ENCODE measurements at regions not wholly inside any gene's neighbourhood (a gene's known extent, or its start where the extent isn't known, plus 50 kb on each side); places are given as distances from the start of the nearest gene placed in this dataset.

DNA sequence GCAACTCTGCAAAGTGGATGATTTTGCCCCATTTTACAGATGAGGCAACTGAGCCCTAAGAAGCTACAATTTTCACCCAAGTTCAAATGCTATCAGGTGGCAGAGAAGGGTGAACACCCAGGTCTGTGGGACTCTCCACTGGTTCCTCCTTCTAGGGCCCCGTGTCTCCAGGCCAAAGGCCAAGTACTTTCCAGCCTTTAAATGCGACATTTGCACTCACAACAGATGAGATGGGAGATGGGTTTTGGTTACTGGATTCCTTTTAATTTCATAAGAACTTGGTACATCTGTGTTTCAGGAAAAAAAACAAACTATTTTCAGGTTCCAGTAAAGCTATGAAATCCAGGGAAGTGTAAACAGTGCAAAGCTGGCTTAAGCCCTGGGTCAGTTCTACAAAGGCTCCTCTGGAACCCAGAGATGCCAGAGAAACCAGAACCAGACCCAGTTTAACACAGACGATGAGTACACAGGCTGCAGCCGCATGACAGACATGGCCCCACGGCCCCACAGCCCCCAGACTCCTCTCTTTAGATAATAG, 361.7 kb downstream of the ANAPC1 start:
- H4K8ac ChIP-seq (ENCODE audit: extremely low read depth, insufficient read depth, low read length): no peak overlapping the region
- H3K79me1 ChIP-seq (ENCODE audit: low read depth, low read length): no peaks in the 10 kb centered on the region
- no peak overlapping the region for H3K4me3 ChIP-seq (ENCODE audit: extremely low read depth in 1 of 4, insufficient read depth in 2 of 4, low read depth in 3 of 4, low read length in 4 of 4)
- FAIRE-seq (no peak), DNase-seq (ENCODE audit: low read depth in 1 of 2, low spot score in 2 of 2) (no peak)
- H2BK5ac ChIP-seq (ENCODE audit: low read depth, low read length): no peak overlapping the region
- H4K20me1 ChIP-seq (replicated peaks in 1 of 2; ENCODE audit: control insufficient read depth in 1 of 2, insufficient read depth in 2 of 2, low read length in 2 of 2): no peaks in the 10 kb centered on the region
- no peak overlapping the region for H3K9ac ChIP-seq (replicated peaks in 1 of 4; ENCODE audit: extremely low read depth in 1 of 4, low read depth in 3 of 4, low read length in 3 of 4)
- H2BK120ac ChIP-seq (replicated peaks; ENCODE audit: low read depth, low read length): no peak overlapping the region
- no peak overlapping the region for H3K4me2 ChIP-seq (ENCODE audit: insufficient read depth in 1 of 2, low read depth in 2 of 2, low read length in 2 of 2)
- no peak overlapping the region for H2AK5ac ChIP-seq (ENCODE audit: low read depth, low read length)
- H2BK12ac ChIP-seq (ENCODE audit: low read depth, low read length): no peak overlapping the region
- no peak overlapping the region for H3K18ac ChIP-seq (ENCODE audit: extremely low read depth, low read length)
- no peak overlapping the region for H4K5ac ChIP-seq (ENCODE audit: insufficient read length, low read depth, low read length)
- H3K36me3 ChIP-seq (ENCODE audit: control insufficient read depth in 2 of 4, insufficient read depth in 4 of 4, low read length in 3 of 4): no peaks in the 10 kb centered on the region
- H3K9me3 ChIP-seq (ENCODE audit: insufficient read depth in 2 of 2, low read depth in 1 of 2, low read length in 1 of 2): no peaks in the 10 kb centered on the region
- no peak overlapping the region for H3K4ac ChIP-seq (replicated peaks; ENCODE audit: insufficient read length, low read depth, low read length)
- H3K23ac ChIP-seq (ENCODE audit: insufficient read length): no peak overlapping the region
- no peaks in the 10 kb centered on the region for H3K23me2 ChIP-seq (ENCODE audit: low read depth, low read length)
- no peak overlapping the region for H4K91ac ChIP-seq (replicated peaks; ENCODE audit: insufficient read length, low read length)
- no peak overlapping the region for H2BK20ac ChIP-seq (ENCODE audit: low read length)
- WGBS, 2 experiments (ENCODE audit: extremely low coverage in 1 of 2, insufficient coverage in 1 of 2, insufficient read length in 1 of 2, insufficient replicate concordance in 2 of 2, low coverage in 1 of 2, low lambda C conversion rate in 2 of 2, missing lambda C conversion rate in 1 of 2): 96% methylated on average over 5 of the region's 5 CpGs; no CpG with 5 or more reads in 1 of the 2 experiments
- H2BK15ac ChIP-seq (ENCODE audit: low read length): no peak overlapping the region
- POLR2A ChIA-PET (ENCODE audit: partially characterized antibody): no interaction called here
- H3K4me1 ChIP-seq (replicated peaks in 1 of 4; ENCODE audit: control insufficient read depth in 3 of 4, insufficient read depth in 4 of 4, low read length in 3 of 4): peaks cover 0 to 2% (median 1%) of the 10 kb centered on the region in 4 experiments; a peak in 2 of 7 replicates
- H3K56ac ChIP-seq (replicated peaks; ENCODE audit: insufficient read length, low read depth, low read length): no peak overlapping the region
- no peaks in the 10 kb centered on the region for H3K79me2 ChIP-seq (ENCODE audit: control insufficient read depth in 1 of 2, insufficient read depth in 2 of 2, low read length in 2 of 2)
- H3K27ac ChIP-seq (ENCODE audit: low read depth, low read length): no peak overlapping the region
- H3K14ac ChIP-seq (ENCODE audit: insufficient read length): no peak overlapping the region
- no peak overlapping the region for H2AFZ ChIP-seq (ENCODE audit: low read length)
- CTCF ChIA-PET (ENCODE audit: partially characterized antibody): interaction anchor here (0.6 kb wide), 1 partner anchor 404 kb away, joined by 3 read pairs; no protein-coding TSS in a partner anchor
- H3K27me3 ChIP-seq (replicated peaks in 1 of 4; ENCODE audit: control insufficient read depth in 3 of 4, extremely low read depth in 1 of 4, insufficient read depth in 3 of 4, low read length in 3 of 4): no peaks in the 10 kb centered on the region
- TF ChIP-seq BRCA1 (IDR thresholded peaks at IDR 0.05; ENCODE audit: low read depth, low read length): no peak
- TF ChIP-seq JUN (IDR thresholded peaks at IDR 0.05; ENCODE audit: low read depth, low read length): no peak
- TF ChIP-seq POU5F1 (IDR thresholded peaks at IDR 0.05; ENCODE audit: low read depth, low read length): no peak
- TF ChIP-seq PHF8 (conservative IDR thresholded peaks at IDR 0.05; ENCODE audit: low read depth, low read length): no peak
- no peak for TF ChIP-seq SIX5 (IDR thresholded peaks at IDR 0.05; ENCODE audit: low read depth, low read length)
- no peak for TF ChIP-seq CHD2 (IDR thresholded peaks at IDR 0.05; ENCODE audit: low read length)
- TF ChIP-seq BCL11A (IDR thresholded peaks at IDR 0.05; ENCODE audit: low read depth in 2 of 2, low read length in 2 of 2): no peak
- TF ChIP-seq TAF7 (optimal IDR thresholded peaks at IDR 0.05; ENCODE audit: borderline replicate concordance, low read depth, low read length): no peak
- no peak for TF ChIP-seq EZH2 (IDR thresholded peaks at IDR 0.05; ENCODE audit: low read depth, low read length, severe bottlenecking)
- no peak for TF ChIP-seq TAF1 (IDR thresholded peaks at IDR 0.05; ENCODE audit: low read depth, low read length)
- no peak for TF ChIP-seq GTF2F1 (IDR thresholded peaks at IDR 0.05; ENCODE audit: borderline replicate concordance, low read depth, low read length)
- no peak for TF ChIP-seq SIN3A (conservative IDR thresholded peaks at IDR 0.05 in 1 of 2, IDR thresholded peaks at IDR 0.05 in 1 of 2; ENCODE audit: low read depth in 1 of 2, low read length in 2 of 2)
- no peak for TF ChIP-seq YY1 (IDR thresholded peaks at IDR 0.05; ENCODE audit: low read depth, low read length)
- no peak for TF ChIP-seq RAD21 (IDR thresholded peaks at IDR 0.05 in 1 of 2, conservative IDR thresholded peaks at IDR 0.05 in 1 of 2; ENCODE audit: low read depth in 2 of 2, low read length in 2 of 2)
- no peak for TF ChIP-seq KDM4A (IDR thresholded peaks at IDR 0.05; ENCODE audit: low read depth, low read length, severe bottlenecking)

Measured in H1 (cell line).